ENCODE measurements at regions not wholly inside any gene's neighbourhood (a gene's known extent, or its start where the extent isn't known, plus 50 kb on each side); places are given as distances from the start of the nearest gene placed in this dataset.

- DNase-seq (ENCODE audit: low read depth, low spot score), result no peak
- ChIA-PET CTCF (no interaction called here), POLR2A (no interaction called here)
- no peak for TF ChIP-seq CTCF (IDR thresholded peaks at IDR 0.05; ENCODE audit: insufficient read depth, low read length, missing control alignments)
- H3K4me3 ChIP-seq (ENCODE audit: low read depth, low read length), result no peak overlapping the region
These were observed 497.0 kb downstream of the FOXO1 start for GRCh38 chr13:40169476-40169875.

DNA sequence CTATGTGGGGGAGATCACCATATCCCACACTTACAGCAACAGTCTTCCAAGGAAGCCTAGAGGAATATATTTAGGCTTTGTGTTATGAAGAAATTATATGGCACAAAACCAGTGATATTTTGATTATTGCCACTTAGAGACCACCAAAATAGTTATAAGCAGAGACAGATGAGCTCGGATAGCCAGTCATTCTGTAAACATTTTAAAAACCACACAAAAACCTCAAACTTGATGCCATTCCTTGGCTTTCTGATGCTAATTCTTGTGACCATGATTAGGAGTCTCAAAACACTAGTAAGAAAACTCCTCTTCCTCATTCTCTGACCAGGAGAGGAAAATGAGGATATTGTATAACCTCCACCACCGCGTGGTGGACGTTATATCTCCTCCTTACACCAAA, 496.4 kb downstream of the FOXO1 start:
- POLR2A ChIA-PET, result no interaction called here

GRCh38 chr13:40170982-40171381, 495.5 kb downstream of the FOXO1 start:
- no peak for DNase-seq (ENCODE audit: low read depth, low spot score)
- CTCF ChIA-PET, result no interaction called here
- POLR2A ChIA-PET, result no interaction called here
- TF ChIP-seq CTCF (IDR thresholded peaks at IDR 0.05; ENCODE audit: insufficient read depth, low read length, missing control alignments), result no peak
- H3K4me3 ChIP-seq (ENCODE audit: low read depth, low read length), result no peak overlapping the region

More for the DNA sequence above, 496.4 kb downstream of the FOXO1 start:
- no peak for TF ChIP-seq CTCF (IDR thresholded peaks at IDR 0.05; ENCODE audit: insufficient read depth, low read length, missing control alignments)
- no peak for DNase-seq (ENCODE audit: low read depth, low spot score)
- CTCF ChIA-PET, result no interaction called here
- H3K4me3 ChIP-seq (ENCODE audit: low read depth, low read length), result no peak overlapping the region

- CTCF ChIA-PET, result no interaction called here
- no peak for TF ChIP-seq CTCF (IDR thresholded peaks at IDR 0.05; ENCODE audit: insufficient read depth, low read length, missing control alignments)
- no peak for DNase-seq (ENCODE audit: low read depth, low spot score)
- POLR2A ChIA-PET, result no interaction called here
- no peak overlapping the region for H3K4me3 ChIP-seq (ENCODE audit: low read depth, low read length)
These were observed 494.9 kb downstream of the FOXO1 start for GRCh38 chr13:40171566-40171965.

- ChIA-PET POLR2A (no interaction called here), CTCF (no interaction called here)
- TF ChIP-seq CTCF (IDR thresholded peaks at IDR 0.05; ENCODE audit: insufficient read depth, low read length, missing control alignments), result no peak
- no peak for DNase-seq (ENCODE audit: low read depth, low spot score)
- no peak overlapping the region for H3K4me3 ChIP-seq (ENCODE audit: low read depth, low read length)
These were observed 494.3 kb downstream of the FOXO1 start for GRCh38 chr13:40172149-40172591.

- H3K4me3 ChIP-seq (ENCODE audit: low read depth, low read length), result no peak overlapping the region
- DNase-seq (ENCODE audit: low read depth, low spot score), result no peak
- CTCF ChIA-PET, result no interaction called here
- POLR2A ChIA-PET, result no interaction called here
- TF ChIP-seq CTCF (IDR thresholded peaks at IDR 0.05; ENCODE audit: insufficient read depth, low read length, missing control alignments), result no peak
These were observed 493.6 kb downstream of the FOXO1 start for GRCh38 chr13:40172878-40173277.
